ENCODE measurements at regions not wholly inside any gene's neighbourhood (a gene's known extent, or its start where the extent isn't known, plus 50 kb on each side); places are given as distances from the start of the nearest gene placed in this dataset.

GRCh38 chr5:101206534-101206933, 303.5 kb upstream of the ST8SIA4 start:
- no peak for TF ChIP-seq CTCF (IDR thresholded peaks at IDR 0.05; ENCODE audit: low read depth, low read length, poor library complexity, severe bottlenecking)
- no peak for TF ChIP-seq EZH2phosphoT487 (IDR thresholded peaks at IDR 0.05; ENCODE audit: borderline replicate concordance, low read length)

Data from DOHH2 (cell line).